Transverse colon (tissue), 3 donors: ENCODE measurements at regions not wholly inside any gene's neighbourhood (a gene's known extent, or its start where the extent isn't known, plus 50 kb on each side); places are given as distances from the start of the nearest gene placed in this dataset.

ENCODE experiments used
- CTCF ChIP-seq, 5 experiments: fragments of 200-600 bp in 3 of 5; fragments of 450-650 bp in 2 of 5; sonication (generic) in 3 of 5; IDR thresholded peaks; 1 replicate in 2 of 5; 2 replicates in 3 of 5; pipeline ENCODE4 v1.5.1; 2016 to 2017; ENCODE audit warnings: antibody characterized with exemption in 5 of 5, inconsistent platforms in 3 of 5, mild to moderate bottlenecking in 2 of 5, moderate library complexity in 1 of 5
- EP300 ChIP-seq: sonication (generic); formaldehyde crosslinking; IDR thresholded peaks from one replicate; pipeline ENCODE4 v1.6.1; 2017; ENCODE audit warnings: antibody characterized with exemption, low read depth
- POLR2A ChIP-seq: fragments of 450-650 bp; IDR thresholded peaks from one replicate; pipeline ENCODE4 v1.6.1; 2016; ENCODE audit warnings: antibody characterized with exemption, mild to moderate bottlenecking, moderate library complexity

GRCh38 chr4:79613269-79613935 is 205.4 kb upstream of the GK2 start:
- no peak for TF ChIP-seq CTCF (IDR thresholded peaks at IDR 0.05)
- TF ChIP-seq EP300 = no peak
- no peak for TF ChIP-seq POLR2A
